Gastroesophageal sphincter (tissue), 4 donors: ENCODE measurements at regions not wholly inside any gene's neighbourhood (a gene's known extent, or its start where the extent isn't known, plus 50 kb on each side); places are given as distances from the start of the nearest gene placed in this dataset.

Source experiments
- ATAC-seq: fragments of 150-250 bp; one replicate; pipeline ENCODE4 v1.9.1; 2016; ENCODE audit warnings: mild to moderate bottlenecking, moderate library complexity
- H3K27ac ChIP-seq, 4 donors: fragments of 200-600 bp; sonication (generic) in 3 of 4; 1 replicate in 3 of 4; 2 replicates in 1 of 4; pipeline ENCODE4 v1.5.1; 2016 to 2019
- H3K27me3 ChIP-seq: fragments of 200-600 bp; sonication (generic); one replicate; pipeline ENCODE4 v1.5.1; 2019
- H3K36me3 ChIP-seq, 2 donors: fragments of 200-600 bp; sonication (generic); one replicate each; pipeline ENCODE4 v1.5.1; 2019; ENCODE audit warnings: control low read depth in 1 of 2
- H3K4me1 ChIP-seq, 3 donors: fragments of 200-600 bp; sonication (generic); 1 replicate in 2 of 3; 2 replicates in 1 of 3; pipeline ENCODE4 v1.5.1; 2016 to 2019; ENCODE audit warnings: control low read depth in 2 of 3
- H3K4me3 ChIP-seq, 2 donors: fragments of 200-600 bp; sonication (generic); one replicate each; pipeline ENCODE4 v1.5.1; 2019; ENCODE audit warnings: mild to moderate bottlenecking in 1 of 2, moderate library complexity in 1 of 2
- H3K9me3 ChIP-seq, 3 donors: fragments of 200-600 bp; sonication (generic); one replicate each; pipeline ENCODE4 v1.5.1; 2017 to 2019; ENCODE audit warnings: control low read depth in 2 of 3
- EP300 ChIP-seq: sonication (generic); formaldehyde crosslinking; IDR thresholded peaks from one replicate; pipeline ENCODE4 v1.6.1; 2017; ENCODE audit warnings: antibody characterized with exemption, mild to moderate bottlenecking
- POLR2A ChIP-seq, 2 donors: fragments of 450-650 bp; IDR thresholded peaks; one replicate each; pipeline ENCODE4 v1.6.1; 2017; ENCODE audit warnings: antibody characterized with exemption in 2 of 2, mild to moderate bottlenecking in 2 of 2, moderate library complexity in 1 of 2
- POLR2AphosphoS5 ChIP-seq: sonication (generic); formaldehyde crosslinking; IDR thresholded peaks from one replicate; pipeline ENCODE4 v1.6.1; 2017; ENCODE audit warnings: antibody characterized with exemption
- WGBS, 2 donors: methylation state at CpG; one replicate each; pipeline ENCODE4 v1.1.5; 2018; ENCODE audit warnings: low coverage in 1 of 2; 5-methylcytosine and 5-hydroxymethylcytosine counted together
- TF ChIP-seq, protein P1 (sequence below), 4 experiments: fragments of 200-600 bp in 2 of 4; fragments of 450-650 bp in 2 of 4; sonication (generic) in 1 of 4; IDR thresholded peaks; one replicate each; pipeline ENCODE4 v1.5.1; 2017 to 2019; ENCODE audit warnings: antibody characterized with exemption in 4 of 4, mild to moderate bottlenecking in 2 of 4, moderate library complexity in 2 of 4

GRCh38 chr4:34932591-34932990 lies 1311.7 kb downstream of the ARAP2 start:
- no peak for ATAC-seq

GRCh38 chr4:34935739-34936138 lies 1308.6 kb downstream of the ARAP2 start:
- Histone ChIP-seq H3K4me1 (no peaks in the 10 kb centered on the region), H3K27ac (no peak overlapping the region), H3K9me3 (no peaks in the 10 kb centered on the region), H3K4me3 (no peak overlapping the region), H3K36me3 (no peaks in the 10 kb centered on the region), H3K27me3 (no peaks in the 10 kb centered on the region)
- no peak for ATAC-seq
- TF ChIP-seq, protein P1, sequence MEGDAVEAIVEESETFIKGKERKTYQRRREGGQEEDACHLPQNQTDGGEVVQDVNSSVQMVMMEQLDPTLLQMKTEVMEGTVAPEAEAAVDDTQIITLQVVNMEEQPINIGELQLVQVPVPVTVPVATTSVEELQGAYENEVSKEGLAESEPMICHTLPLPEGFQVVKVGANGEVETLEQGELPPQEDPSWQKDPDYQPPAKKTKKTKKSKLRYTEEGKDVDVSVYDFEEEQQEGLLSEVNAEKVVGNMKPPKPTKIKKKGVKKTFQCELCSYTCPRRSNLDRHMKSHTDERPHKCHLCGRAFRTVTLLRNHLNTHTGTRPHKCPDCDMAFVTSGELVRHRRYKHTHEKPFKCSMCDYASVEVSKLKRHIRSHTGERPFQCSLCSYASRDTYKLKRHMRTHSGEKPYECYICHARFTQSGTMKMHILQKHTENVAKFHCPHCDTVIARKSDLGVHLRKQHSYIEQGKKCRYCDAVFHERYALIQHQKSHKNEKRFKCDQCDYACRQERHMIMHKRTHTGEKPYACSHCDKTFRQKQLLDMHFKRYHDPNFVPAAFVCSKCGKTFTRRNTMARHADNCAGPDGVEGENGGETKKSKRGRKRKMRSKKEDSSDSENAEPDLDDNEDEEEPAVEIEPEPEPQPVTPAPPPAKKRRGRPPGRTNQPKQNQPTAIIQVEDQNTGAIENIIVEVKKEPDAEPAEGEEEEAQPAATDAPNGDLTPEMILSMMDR (IDR thresholded peaks at IDR 0.05) = no peak
- no peak for TF ChIP-seq POLR2A (IDR thresholded peaks at IDR 0.05)
- WGBS, 2 donors = 38 to 55% methylated on average over 1 of the region's 1 CpG

More at GRCh38 chr4:34932591-34932990, 1311.7 kb downstream of the ARAP2 start:
- Histone ChIP-seq H3K27ac (no peak overlapping the region), H3K4me1 (no peaks in the 10 kb centered on the region), H3K4me3 (no peak overlapping the region), H3K9me3 (no peaks in the 10 kb centered on the region), H3K36me3 (no peaks in the 10 kb centered on the region), H3K27me3 (no peaks in the 10 kb centered on the region)
- 60 to 61% methylated on average over 4 to 5 of the region's 5 CpGs for WGBS, 2 donors
- TF ChIP-seq, protein P1 (IDR thresholded peaks at IDR 0.05) = no peak
- TF ChIP-seq EP300 (no peak), POLR2A (IDR thresholded peaks at IDR 0.05) (no peak), POLR2AphosphoS5 (no peak)

DNA sequence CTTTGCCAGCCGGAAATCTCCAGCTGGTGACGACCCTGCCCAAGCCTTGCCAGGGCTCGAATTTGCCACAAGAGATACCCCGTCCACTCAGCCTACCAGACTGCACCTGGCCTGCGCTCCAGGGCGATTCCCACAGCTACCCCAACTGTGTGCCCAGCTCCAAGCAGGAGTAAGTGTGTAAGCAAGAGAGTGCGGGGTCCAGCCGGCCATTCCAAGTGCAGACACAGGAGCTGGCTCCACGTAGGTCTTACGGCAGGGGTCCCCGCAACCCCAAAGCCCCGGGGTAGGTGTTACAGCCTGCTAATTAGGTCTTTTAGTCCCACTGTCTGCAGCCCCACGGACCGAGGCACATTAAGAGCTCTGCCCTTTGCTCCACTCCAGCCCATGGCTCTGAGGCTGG lies 1305.2 kb downstream of the ARAP2 start:
- H3K36me3 ChIP-seq = no peaks in the 10 kb centered on the region
- 91% methylated on average over 7 of the region's 14 CpGs; no CpG with 5 or more reads in 1 of the 2 donors for WGBS, 2 donors
- no peak overlapping the region for H3K4me3 ChIP-seq
- no peak for ATAC-seq
- H3K27ac ChIP-seq = no peak overlapping the region
- H3K4me1 ChIP-seq = no peaks in the 10 kb centered on the region
- no peaks in the 10 kb centered on the region for H3K27me3 ChIP-seq
- H3K9me3 ChIP-seq = no peaks in the 10 kb centered on the region
- TF ChIP-seq, protein P1 (IDR thresholded peaks at IDR 0.05) = no peak
- no peak for TF ChIP-seq EP300
- TF ChIP-seq POLR2AphosphoS5 = no peak

DNA sequence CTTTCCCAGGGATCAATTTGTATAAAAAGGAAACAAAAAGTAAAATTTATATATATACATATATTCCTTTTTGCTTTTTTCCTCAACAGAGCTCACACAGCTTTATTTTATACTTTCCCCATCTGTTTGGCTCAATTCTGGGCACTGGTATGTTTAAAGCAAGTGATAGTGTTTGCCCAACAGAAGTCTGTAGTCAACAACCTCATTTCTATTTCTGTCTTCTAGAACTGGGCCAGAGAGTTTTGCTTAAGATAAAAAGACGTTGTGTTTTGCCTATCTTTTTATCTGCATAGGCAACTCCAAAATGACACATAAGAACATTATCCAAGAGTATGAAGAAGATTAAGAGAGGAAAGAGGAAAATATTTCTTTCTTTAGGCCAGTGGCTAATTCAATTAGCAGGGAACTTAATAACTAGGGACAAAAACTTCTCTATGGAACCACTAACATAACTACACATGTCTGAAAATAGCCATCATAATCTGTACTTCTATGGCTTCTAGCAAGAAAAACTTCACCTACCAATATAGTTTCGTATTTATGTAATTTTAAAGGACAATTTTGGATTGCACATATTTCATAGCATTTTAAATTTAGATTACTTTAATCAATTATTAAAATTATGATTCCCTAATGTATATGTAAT lies 1300.5 kb downstream of the ARAP2 start:
- Histone ChIP-seq H3K4me3 (no peak overlapping the region), H3K27me3 (no peaks in the 10 kb centered on the region), H3K27ac (no peak overlapping the region), H3K9me3 (no peaks in the 10 kb centered on the region), H3K36me3 (no peaks in the 10 kb centered on the region), H3K4me1 (no peaks in the 10 kb centered on the region)
- ATAC-seq = no peak
- TF ChIP-seq EP300 (no peak), POLR2A (IDR thresholded peaks at IDR 0.05) (no peak), POLR2AphosphoS5 (no peak)
- TF ChIP-seq, protein P1 (IDR thresholded peaks at IDR 0.05) = no peak
- 49 to 86% methylated on average over 2 of the region's 2 CpGs for WGBS, 2 donors

DNA sequence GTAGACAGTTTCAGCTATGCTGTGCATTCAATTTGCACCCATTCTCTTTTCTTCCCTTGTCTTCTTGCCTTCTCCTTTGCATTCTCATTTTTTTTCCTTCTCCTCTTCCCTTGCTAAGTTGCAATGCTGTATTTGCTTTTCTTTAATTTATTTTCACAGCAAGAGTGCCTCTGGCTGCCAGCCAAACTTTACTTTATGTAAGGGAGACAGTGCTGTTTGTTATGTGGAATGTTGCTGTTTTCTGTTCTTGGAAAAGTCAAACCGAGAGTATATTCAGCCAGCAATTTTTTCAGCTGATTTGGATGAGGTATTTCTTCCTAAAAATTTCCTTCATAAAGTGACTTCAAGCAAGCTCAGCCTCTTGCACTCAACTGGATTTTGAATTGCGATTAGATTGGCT lies 1293.4 kb downstream of the ARAP2 start:
- 35 to 52% methylated on average over 2 of the region's 2 CpGs for WGBS, 2 donors

More for the DNA sequence above, 1293.4 kb downstream of the ARAP2 start:
- Histone ChIP-seq H3K4me1 (no peaks in the 10 kb centered on the region), H3K4me3 (no peak overlapping the region), H3K9me3 (peaks cover 0 to 10% (median 0%) of the 10 kb centered on the region in 3 donors), H3K27ac (no peak overlapping the region), H3K36me3 (no peaks in the 10 kb centered on the region), H3K27me3 (no peaks in the 10 kb centered on the region)
- TF ChIP-seq EP300 (no peak), POLR2AphosphoS5 (no peak), POLR2A (IDR thresholded peaks at IDR 0.05) (no peak)
- TF ChIP-seq, protein P1 (IDR thresholded peaks at IDR 0.05) = no peak
- ATAC-seq = no peak
